ENCODE measurements at regions not wholly inside any gene's neighbourhood (a gene's known extent, or its start where the extent isn't known, plus 50 kb on each side); places are given as distances from the start of the nearest gene placed in this dataset.

GRCh38 chr13:37966266-37966665 lies 96.7 kb upstream of the TRPC4 start:
- TF ChIP-seq, protein P1, sequence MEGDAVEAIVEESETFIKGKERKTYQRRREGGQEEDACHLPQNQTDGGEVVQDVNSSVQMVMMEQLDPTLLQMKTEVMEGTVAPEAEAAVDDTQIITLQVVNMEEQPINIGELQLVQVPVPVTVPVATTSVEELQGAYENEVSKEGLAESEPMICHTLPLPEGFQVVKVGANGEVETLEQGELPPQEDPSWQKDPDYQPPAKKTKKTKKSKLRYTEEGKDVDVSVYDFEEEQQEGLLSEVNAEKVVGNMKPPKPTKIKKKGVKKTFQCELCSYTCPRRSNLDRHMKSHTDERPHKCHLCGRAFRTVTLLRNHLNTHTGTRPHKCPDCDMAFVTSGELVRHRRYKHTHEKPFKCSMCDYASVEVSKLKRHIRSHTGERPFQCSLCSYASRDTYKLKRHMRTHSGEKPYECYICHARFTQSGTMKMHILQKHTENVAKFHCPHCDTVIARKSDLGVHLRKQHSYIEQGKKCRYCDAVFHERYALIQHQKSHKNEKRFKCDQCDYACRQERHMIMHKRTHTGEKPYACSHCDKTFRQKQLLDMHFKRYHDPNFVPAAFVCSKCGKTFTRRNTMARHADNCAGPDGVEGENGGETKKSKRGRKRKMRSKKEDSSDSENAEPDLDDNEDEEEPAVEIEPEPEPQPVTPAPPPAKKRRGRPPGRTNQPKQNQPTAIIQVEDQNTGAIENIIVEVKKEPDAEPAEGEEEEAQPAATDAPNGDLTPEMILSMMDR (IDR thresholded peaks at IDR 0.05; ENCODE audit: poor library complexity): no peak
- TF ChIP-seq EZH2phosphoT487 (IDR thresholded peaks at IDR 0.05; ENCODE audit: low read depth, severe bottlenecking, unreplicated experiment) (no peak), EZH2 (IDR thresholded peaks at IDR 0.05; ENCODE audit: borderline replicate concordance) (no peak)
